ENCODE measurements at regions not wholly inside any gene's neighbourhood (a gene's known extent, or its start where the extent isn't known, plus 50 kb on each side); places are given as distances from the start of the nearest gene placed in this dataset.

GRCh38 chr6:43861212-43861894 lies 91.3 kb downstream of the VEGFA start:
- DNase-seq: no peak

GRCh38 chr6:43860285-43860684 lies 90.3 kb downstream of the VEGFA start:
- DNase-seq: no peak

GRCh38 chr6:43859213-43859612 lies 89.2 kb downstream of the VEGFA start:
- DNase-seq: no peak

GRCh38 chr6:43858161-43859153 lies 88.4 kb downstream of the VEGFA start:
- DNase-seq: no peak

- no peak for DNase-seq
Measured at GRCh38 chr6:43856005-43856765, 86.2 kb downstream of the VEGFA start.

- DNase-seq: no peak
Measured at GRCh38 chr6:43855247-43855646, 85.2 kb downstream of the VEGFA start.

- no peak for DNase-seq
Measured at GRCh38 chr6:43853066-43853650, 83.1 kb downstream of the VEGFA start.

GRCh38 chr6:43852350-43852864 lies 82.4 kb downstream of the VEGFA start:
- DNase-seq: no peak

GRCh38 chr6:43851204-43851865 lies 81.3 kb downstream of the VEGFA start:
- no peak for DNase-seq

- DNase-seq: no peak
Measured at GRCh38 chr6:43850314-43851203, 80.5 kb downstream of the VEGFA start.

GRCh38 chr6:43849844-43850243 lies 79.8 kb downstream of the VEGFA start:
- DNase-seq: no peak

- DNase-seq: no peak
Measured at GRCh38 chr6:43848671-43849391, 78.8 kb downstream of the VEGFA start.

- DNase-seq: no peak
Measured at GRCh38 chr6:43847741-43848630, 78.0 kb downstream of the VEGFA start.

- no peak for DNase-seq
Measured at GRCh38 chr6:43846556-43846955, 76.5 kb downstream of the VEGFA start.

GRCh38 chr6:43845646-43846045 lies 75.6 kb downstream of the VEGFA start:
- no peak for DNase-seq

GRCh38 chr6:43843669-43844171 lies 73.7 kb downstream of the VEGFA start:
- no peak for DNase-seq

GRCh38 chr6:43843097-43843645 lies 73.2 kb downstream of the VEGFA start:
- DNase-seq: no peak

- no peak for DNase-seq
Measured at GRCh38 chr6:43842231-43842794, 72.3 kb downstream of the VEGFA start.
